ENCODE measurements at regions not wholly inside any gene's neighbourhood (a gene's known extent, or its start where the extent isn't known, plus 50 kb on each side); places are given as distances from the start of the nearest gene placed in this dataset.
A peak's percentile ranks its signal among the peaks of the same experiment; 100 is the strongest.

DNA sequence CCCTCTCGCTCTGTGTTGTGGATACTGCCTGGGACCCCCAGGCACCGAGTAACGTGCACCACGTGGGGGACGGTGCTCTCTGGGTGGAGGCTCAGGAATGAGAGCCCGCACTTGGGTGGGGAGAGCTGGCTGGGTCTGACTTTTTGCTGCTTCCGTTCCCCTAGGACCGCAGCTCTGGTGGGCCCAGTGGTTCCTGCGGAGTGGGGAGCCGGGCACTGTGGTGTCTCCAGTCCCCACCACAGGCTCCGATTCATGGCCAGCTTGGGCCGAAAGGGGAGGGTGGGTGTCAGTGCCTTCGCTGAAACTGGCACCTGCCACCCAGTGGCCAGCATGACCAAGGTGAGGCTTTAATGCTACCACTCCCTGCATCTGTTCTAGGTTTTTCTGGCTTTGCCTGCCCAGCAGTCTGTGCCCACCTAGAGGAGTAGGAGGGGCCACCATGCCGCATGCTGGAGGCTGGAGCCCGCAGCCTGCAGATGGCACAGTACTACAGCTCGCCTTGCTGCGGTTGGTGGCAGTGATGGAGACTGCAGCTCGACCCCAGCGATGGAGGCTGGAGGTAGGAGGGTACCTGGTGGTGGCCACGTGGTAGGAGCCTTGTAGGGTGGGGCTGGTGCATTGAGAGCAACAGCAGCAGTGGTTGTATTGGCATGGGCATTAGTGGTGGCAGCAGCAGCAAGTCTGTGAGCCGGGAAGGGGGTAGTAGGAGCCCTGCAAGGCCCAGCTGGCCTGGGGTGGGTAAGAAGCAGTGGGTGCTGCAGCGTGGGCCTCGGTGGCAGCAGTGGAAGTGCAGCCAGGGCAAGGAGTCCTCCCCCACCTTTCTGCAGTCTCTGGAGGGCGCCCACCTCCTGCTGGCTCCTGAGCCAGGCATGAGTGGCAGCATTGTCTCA, 118.8 kb upstream of the VPREB1 start:
- TF ChIP-seq MYC (IDR thresholded peaks at IDR 0.05; ENCODE audit: low read depth, low read length): no peak
- TF ChIP-seq POLR2A (IDR thresholded peaks at IDR 0.05; ENCODE audit: extremely low read depth, insufficient read length): no peak
- TF ChIP-seq, protein P1, sequence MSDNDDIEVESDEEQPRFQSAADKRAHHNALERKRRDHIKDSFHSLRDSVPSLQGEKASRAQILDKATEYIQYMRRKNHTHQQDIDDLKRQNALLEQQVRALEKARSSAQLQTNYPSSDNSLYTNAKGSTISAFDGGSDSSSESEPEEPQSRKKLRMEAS (IDR thresholded peaks at IDR 0.05; ENCODE audit: low read depth, low read length): no peak
- TF ChIP-seq, protein P2, sequence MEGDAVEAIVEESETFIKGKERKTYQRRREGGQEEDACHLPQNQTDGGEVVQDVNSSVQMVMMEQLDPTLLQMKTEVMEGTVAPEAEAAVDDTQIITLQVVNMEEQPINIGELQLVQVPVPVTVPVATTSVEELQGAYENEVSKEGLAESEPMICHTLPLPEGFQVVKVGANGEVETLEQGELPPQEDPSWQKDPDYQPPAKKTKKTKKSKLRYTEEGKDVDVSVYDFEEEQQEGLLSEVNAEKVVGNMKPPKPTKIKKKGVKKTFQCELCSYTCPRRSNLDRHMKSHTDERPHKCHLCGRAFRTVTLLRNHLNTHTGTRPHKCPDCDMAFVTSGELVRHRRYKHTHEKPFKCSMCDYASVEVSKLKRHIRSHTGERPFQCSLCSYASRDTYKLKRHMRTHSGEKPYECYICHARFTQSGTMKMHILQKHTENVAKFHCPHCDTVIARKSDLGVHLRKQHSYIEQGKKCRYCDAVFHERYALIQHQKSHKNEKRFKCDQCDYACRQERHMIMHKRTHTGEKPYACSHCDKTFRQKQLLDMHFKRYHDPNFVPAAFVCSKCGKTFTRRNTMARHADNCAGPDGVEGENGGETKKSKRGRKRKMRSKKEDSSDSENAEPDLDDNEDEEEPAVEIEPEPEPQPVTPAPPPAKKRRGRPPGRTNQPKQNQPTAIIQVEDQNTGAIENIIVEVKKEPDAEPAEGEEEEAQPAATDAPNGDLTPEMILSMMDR (IDR thresholded peaks at IDR 0.05; ENCODE audit: low read depth, low read length): no peak
- DNase-seq (ENCODE audit: low read depth): no peak

DNA sequence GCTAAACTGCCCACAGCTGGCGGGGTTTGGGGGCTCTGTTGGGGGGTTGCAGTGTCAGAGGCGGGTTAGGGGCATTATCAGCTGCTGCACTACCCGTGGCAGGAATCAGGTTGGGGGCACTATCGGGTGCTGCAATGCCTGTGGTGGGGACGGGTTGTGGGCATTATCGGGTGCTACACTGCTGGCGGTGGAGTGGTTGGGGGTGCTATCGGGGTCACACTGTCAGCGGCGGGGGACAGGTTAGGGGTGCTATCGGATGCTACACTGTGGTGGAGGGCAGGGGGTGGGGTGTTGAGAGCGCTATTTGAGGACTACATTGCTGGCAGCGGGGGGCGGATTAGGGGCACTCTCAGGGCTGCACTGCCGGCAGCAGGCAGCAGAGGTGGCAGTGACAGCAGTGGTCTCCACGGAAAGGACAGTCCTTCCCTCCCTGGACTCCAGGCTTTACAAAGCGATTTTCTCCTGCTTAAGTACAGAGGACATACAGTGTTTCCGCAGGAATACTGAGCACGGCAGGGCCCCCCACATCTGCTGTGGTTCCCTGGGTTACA, 119.5 kb upstream of the VPREB1 start:
- TF ChIP-seq, protein P2 (IDR thresholded peaks at IDR 0.05; ENCODE audit: low read depth, low read length): no peak
- TF ChIP-seq, protein P1 (IDR thresholded peaks at IDR 0.05; ENCODE audit: low read depth, low read length): no peak
- TF ChIP-seq POLR2A (IDR thresholded peaks at IDR 0.05; ENCODE audit: extremely low read depth, insufficient read length) (no peak), MYC (IDR thresholded peaks at IDR 0.05; ENCODE audit: low read depth, low read length) (no peak)
- no peak for DNase-seq (ENCODE audit: low read depth)

More for the DNA sequence above, 118.8 kb upstream of the VPREB1 start:
- H3K4me3 ChIP-seq (ENCODE audit: low read depth, low read length): no peak overlapping the region

DNA sequence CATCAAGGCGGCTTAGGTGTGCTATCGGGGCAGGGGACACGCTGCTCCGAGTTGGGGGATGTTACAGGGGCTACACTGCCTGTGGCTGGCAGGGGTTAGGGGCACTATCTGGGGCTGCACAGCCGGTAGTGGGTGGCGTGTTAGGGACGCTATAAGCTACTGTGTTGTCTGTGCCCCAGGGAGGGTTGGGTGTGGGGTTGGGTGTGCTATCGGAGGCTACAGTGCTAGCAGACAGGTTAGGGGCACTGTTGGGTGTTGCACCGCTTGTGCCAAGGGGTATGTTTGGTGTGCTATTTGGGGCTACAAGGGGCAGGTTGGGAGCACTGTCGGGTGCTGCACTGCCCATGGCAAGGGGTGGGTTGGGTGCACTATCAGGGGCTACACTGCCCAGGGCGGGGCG, 120.2 kb upstream of the VPREB1 start:
- no peak overlapping the region for H3K4me3 ChIP-seq (ENCODE audit: low read depth, low read length)
- TF ChIP-seq POLR2A (IDR thresholded peaks at IDR 0.05; ENCODE audit: extremely low read depth, insufficient read length): no peak
- TF ChIP-seq MYC (IDR thresholded peaks at IDR 0.05; ENCODE audit: low read depth, low read length): no peak
- TF ChIP-seq, protein P1 (IDR thresholded peaks at IDR 0.05; ENCODE audit: low read depth, low read length): no peak
- TF ChIP-seq, protein P2 (IDR thresholded peaks at IDR 0.05; ENCODE audit: low read depth, low read length): no peak
- no peak for DNase-seq (ENCODE audit: low read depth)

More for the DNA sequence above, 119.5 kb upstream of the VPREB1 start:
- H3K4me3 ChIP-seq (ENCODE audit: low read depth, low read length): no peak overlapping the region

DNA sequence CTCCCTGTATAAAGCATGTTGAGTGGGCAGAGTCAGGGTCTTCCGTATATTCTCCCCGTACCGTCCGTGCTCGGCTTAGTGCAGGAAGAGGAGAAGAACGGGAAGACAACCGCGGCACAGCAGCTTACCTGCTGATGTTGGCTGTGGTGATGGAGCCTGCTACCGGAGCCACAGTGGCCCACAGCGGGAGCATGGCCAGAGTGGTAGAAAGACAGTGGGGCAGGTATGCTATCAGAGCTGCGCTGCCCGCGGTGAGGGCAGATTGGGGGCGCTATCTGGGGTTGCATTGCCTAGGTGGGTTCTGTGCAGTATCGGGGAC, 120.7 kb upstream of the VPREB1 start:
- TF ChIP-seq, protein P1 (IDR thresholded peaks at IDR 0.05; ENCODE audit: low read depth, low read length): no peak
- TF ChIP-seq MYC (IDR thresholded peaks at IDR 0.05; ENCODE audit: low read depth, low read length) (no peak), POLR2A (IDR thresholded peaks at IDR 0.05; ENCODE audit: extremely low read depth, insufficient read length) (no peak)
- TF ChIP-seq, protein P2 (IDR thresholded peaks at IDR 0.05; ENCODE audit: low read depth, low read length): no peak
- H3K4me3 ChIP-seq (ENCODE audit: low read depth, low read length): no peak overlapping the region
- DNase-seq (ENCODE audit: low read depth): no peak

DNA sequence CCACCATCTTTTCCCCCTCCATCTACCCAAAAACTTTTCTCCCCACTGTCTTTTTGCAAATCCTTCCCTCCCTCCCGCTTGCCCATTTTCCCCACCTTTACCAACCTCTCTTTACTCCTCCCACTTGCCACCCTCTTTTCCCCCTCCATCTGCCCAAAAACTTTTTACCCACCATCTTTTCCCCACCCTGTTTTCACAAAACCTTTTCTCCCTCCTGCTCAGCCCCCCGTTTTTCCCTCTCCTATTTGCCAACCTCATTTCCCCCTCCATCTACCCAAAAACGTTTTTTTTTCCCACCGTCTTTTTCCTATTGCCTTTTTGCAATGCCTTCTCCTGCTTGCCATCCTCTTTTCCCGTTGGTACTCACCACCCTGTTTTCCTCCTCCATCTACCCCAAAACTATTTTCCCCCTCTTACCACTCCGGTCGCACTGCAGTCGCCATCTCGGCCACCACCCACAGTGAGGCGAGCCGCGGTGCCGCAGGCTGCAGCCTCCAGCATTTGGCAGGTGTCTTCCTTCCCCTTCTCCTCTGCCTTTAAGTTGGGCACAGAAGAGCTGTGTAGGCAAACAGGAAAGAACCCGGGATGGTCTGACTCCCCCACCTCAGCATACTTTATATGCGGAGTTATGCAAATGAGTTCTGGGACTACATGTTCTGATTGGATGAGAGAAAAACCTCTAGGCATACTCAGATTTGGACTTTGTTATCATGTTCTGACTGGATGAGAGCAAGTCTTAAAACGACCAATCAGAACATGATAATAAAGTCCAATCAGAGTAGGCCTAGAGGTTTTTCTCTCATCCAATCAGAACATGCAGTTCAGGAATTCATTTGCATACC, 121.2 kb upstream of the VPREB1 start:
- peak; percentile 5 for DNase-seq (ENCODE audit: low read depth)
- no peak overlapping the region for H3K4me3 ChIP-seq (ENCODE audit: low read depth, low read length)
- TF ChIP-seq MYC (IDR thresholded peaks at IDR 0.05; ENCODE audit: low read depth, low read length): no peak
- TF ChIP-seq, protein P2 (IDR thresholded peaks at IDR 0.05; ENCODE audit: low read depth, low read length): no peak
- TF ChIP-seq POLR2A (IDR thresholded peaks at IDR 0.05; ENCODE audit: extremely low read depth, insufficient read length): no peak
- TF ChIP-seq, protein P1 (IDR thresholded peaks at IDR 0.05; ENCODE audit: low read depth, low read length): no peak
